Adrenal gland (tissue), 9 donors: ENCODE measurements at regions not wholly inside any gene's neighbourhood (a gene's known extent, or its start where the extent isn't known, plus 50 kb on each side); places are given as distances from the start of the nearest gene placed in this dataset.

Experiments
- DNase-seq, 7 donors: peaks; one replicate each; pipeline ENCODE4 v3.0.0-alpha.2; 2019 to 2020
- H3K27ac ChIP-seq, 5 donors: fragments of 200-600 bp; sonication (generic) in 4 of 5; 1 replicate in 3 of 5; 2 replicates in 2 of 5; pipeline versions ENCODE4 v1.5.1 to v1.8.0; 2016 to 2020; ENCODE audit warnings: mild to moderate bottlenecking in 1 of 5
- H3K27me3 ChIP-seq: fragments of 200-600 bp; 2 replicates; pipeline ENCODE4 v1.8.0; 2021
- H3K36me3 ChIP-seq, 2 donors: fragments of 200-600 bp; replicated peaks in 1 of 2; 1 replicate in 1 of 2; 2 replicates in 1 of 2; pipeline versions ENCODE4 v1.5.1 to v1.8.0; 2018 to 2022
- H3K4me1 ChIP-seq, 2 donors: fragments of 200-600 bp; replicated peaks in 1 of 2; 1 replicate in 1 of 2; 2 replicates in 1 of 2; pipeline versions ENCODE4 v1.5.1 to v1.8.0; 2018 to 2021
- H3K4me3 ChIP-seq, 4 donors: fragments of 200-600 bp; sonication (generic) in 3 of 4; one replicate each; pipeline ENCODE4 v1.5.1; 2016 to 2018
- H3K9me3 ChIP-seq, 3 donors: fragments of 200-600 bp; sonication (generic) in 1 of 3; replicated peaks in 1 of 3; 1 replicate in 2 of 3; 2 replicates in 1 of 3; pipeline versions ENCODE4 v1.5.1 to v1.8.0; 2016 to 2021
- CTCF ChIP-seq, 6 experiments: fragments of 450-650 bp in 4 of 6; fragments of 200-600 bp in 2 of 6; sonication (generic) in 1 of 6; IDR thresholded peaks; 1 replicate in 5 of 6; 2 replicates in 1 of 6; pipeline versions ENCODE4 v1.5.1 to v1.8.0; 2016 to 2021; ENCODE audit warnings: antibody characterized with exemption in 6 of 6, mild to moderate bottlenecking in 2 of 6, moderate library complexity in 1 of 6
- POLR2A ChIP-seq, 2 donors: fragments of 450-650 bp; IDR thresholded peaks; one replicate each; pipeline ENCODE4 v1.6.1; 2017; ENCODE audit warnings: antibody characterized with exemption in 2 of 2, mild to moderate bottlenecking in 2 of 2, moderate library complexity in 1 of 2
- WGBS, 4 donors: extraction: QIAGEN DNeasy Blood & Tissue Kit in 2 of 4; methylation state at CpG; one replicate each; pipeline versions ENCODE4 v1.1.5 to v1.1.7; 2013 to 2017; 5-methylcytosine and 5-hydroxymethylcytosine counted together
- intact Hi-C, 2 donors: fragments of 100-400 bp; cut with DNase I; formaldehyde crosslinking; loops; one replicate each; pipeline versions ENCODE4 v1.14.1 to v1.15.0; 2022 to 2023
- donor health status: healthy with polysubstance abuse.
- donor health status: Bipolar disorder and iron deficiency.
- donor health status: DM: yes; HTN: yes; CAD: no.
- donor health status: DM: no; HTN: no; CAD: no.
- donor health status: DM: no; HTN: no; CAD: no.

GRCh38 chr3:53401154-53401553, 53.8 kb upstream of the DCP1A start:
- H3K36me3 ChIP-seq: no peaks in the 10 kb centered on the region
- H3K27me3 ChIP-seq: no peaks in the 10 kb centered on the region
- no peak for TF ChIP-seq CTCF (IDR thresholded peaks at IDR 0.05)
- TF ChIP-seq POLR2A (IDR thresholded peaks at IDR 0.05): no peak
- H3K27ac ChIP-seq: no peak overlapping the region
- no peaks in the 10 kb centered on the region for H3K9me3 ChIP-seq
- H3K4me1 ChIP-seq: no peaks in the 10 kb centered on the region
- DNase-seq: no peak
- H3K4me3 ChIP-seq: no peak overlapping the region
- intact Hi-C loops: no loop called here
- WGBS, 4 donors: 59 to 74% (median 71%) methylated on average over 1 of the region's 1 CpG

GRCh38 chr3:53402326-53402725, 55.0 kb upstream of the DCP1A start:
- no peak overlapping the region for H3K27ac ChIP-seq
- H3K4me1 ChIP-seq: no peaks in the 10 kb centered on the region
- H3K27me3 ChIP-seq: no peaks in the 10 kb centered on the region
- H3K4me3 ChIP-seq: no peak overlapping the region
- no peaks in the 10 kb centered on the region for H3K9me3 ChIP-seq
- 88 to 98% (median 92%) methylated on average over 1 to 3 of the region's 3 CpGs for WGBS, 4 donors
- no peak for DNase-seq
- TF ChIP-seq POLR2A (IDR thresholded peaks at IDR 0.05) (no peak), CTCF (IDR thresholded peaks at IDR 0.05) (no peak)
- no peaks in the 10 kb centered on the region for H3K36me3 ChIP-seq
- intact Hi-C loops: no loop called here

- H3K4me3 ChIP-seq: no peak overlapping the region
- no peak for DNase-seq
- intact Hi-C loops: no loop called here
- H3K27me3 ChIP-seq: no peaks in the 10 kb centered on the region
- H3K9me3 ChIP-seq: no peaks in the 10 kb centered on the region
- H3K27ac ChIP-seq: no peak overlapping the region
- TF ChIP-seq CTCF (IDR thresholded peaks at IDR 0.05): no peak
- no peak for TF ChIP-seq POLR2A (IDR thresholded peaks at IDR 0.05)
- H3K36me3 ChIP-seq: no peaks in the 10 kb centered on the region
- H3K4me1 ChIP-seq: no peaks in the 10 kb centered on the region
Observed at GRCh38 chr3:53411371-53411770, 64.0 kb upstream of the DCP1A start.

- Histone ChIP-seq H3K27ac (no peak overlapping the region), H3K4me1 (no peaks in the 10 kb centered on the region), H3K27me3 (no peaks in the 10 kb centered on the region), H3K4me3 (no peak overlapping the region), H3K9me3 (no peaks in the 10 kb centered on the region), H3K36me3 (no peaks in the 10 kb centered on the region)
- no peak for DNase-seq
- TF ChIP-seq CTCF (IDR thresholded peaks at IDR 0.05) (no peak), POLR2A (IDR thresholded peaks at IDR 0.05) (no peak)
- intact Hi-C loops: no loop called here
Observed at GRCh38 chr3:53412953-53413352, 65.6 kb upstream of the DCP1A start.
